SK-N-SH treated with all-trans-retinoic acid at 6 μM for 48 hours (cell line): ENCODE measurements at regions not wholly inside any gene's neighbourhood (a gene's known extent, or its start where the extent isn't known, plus 50 kb on each side); places are given as distances from the start of the nearest gene placed in this dataset.

Experiments used
- ATAC-seq: fragments of 200-7000 bp; cut with Tn5 transposase; 3 replicates; pipeline ENCODE4 v1.9.1; 2020; ENCODE audit warnings: mild to moderate bottlenecking, moderate library complexity
- ARNTL ChIP-seq: fragments of 450-650 bp; formaldehyde crosslinking; IDR thresholded peaks from 2 replicates; pipeline ENCODE4 v1.5.0; 2020; ENCODE audit warnings: low read depth, mild to moderate bottlenecking, moderate library complexity, borderline replicate concordance
- BACH2 ChIP-seq: fragments of 250-450 bp; sonication (Bioruptor Pico); IDR thresholded peaks from 2 replicates; pipeline ENCODE4 v1.9.0; 2021; ENCODE audit warnings: mild to moderate bottlenecking, borderline replicate concordance
- ESRRG ChIP-seq: fragments of 250-450 bp; sonication (Bioruptor Pico); IDR thresholded peaks from 2 replicates; pipeline ENCODE4 v1.6.1; 2021; ENCODE audit warnings: mild to moderate bottlenecking
- GLIS3 ChIP-seq: fragments of 250-450 bp; sonication (Bioruptor Pico); IDR thresholded peaks from 2 replicates; pipeline ENCODE4 v1.5.0; 2020; ENCODE audit warnings: mild to moderate bottlenecking, moderate library complexity
- ISL1 ChIP-seq: fragments of 250-450 bp; sonication (Bioruptor Pico); IDR thresholded peaks from 2 replicates; pipeline ENCODE4 v2.1.2; 2022; ENCODE audit warnings: mild to moderate bottlenecking, moderate library complexity
- PPARA ChIP-seq: fragments of 250-450 bp; sonication (Bioruptor Pico); IDR thresholded peaks from 2 replicates; pipeline ENCODE4 v1.5.0; 2020; ENCODE audit warnings: mild to moderate bottlenecking, borderline replicate concordance
- RARB ChIP-seq: fragments of 250-450 bp; sonication (Bioruptor Pico); IDR thresholded peaks from 2 replicates; pipeline ENCODE4 v1.8.0; 2021; ENCODE audit warnings: mild to moderate bottlenecking, moderate library complexity
- SNAI2 ChIP-seq: fragments of 250-450 bp; sonication (Bioruptor Pico); IDR thresholded peaks from 2 replicates; pipeline ENCODE4 v1.5.0; 2020; ENCODE audit warnings: mild to moderate bottlenecking, moderate library complexity
- TCF4 ChIP-seq: fragments of 250-450 bp; sonication (Bioruptor Pico); IDR thresholded peaks from 2 replicates; pipeline ENCODE4 v1.8.0; 2021; ENCODE audit warnings: mild to moderate bottlenecking, moderate library complexity, borderline replicate concordance
- TOX ChIP-seq: fragments of 250-450 bp; sonication (Bioruptor Pico); IDR thresholded peaks from 2 replicates; pipeline ENCODE4 v1.8.0; 2021; ENCODE audit warnings: mild to moderate bottlenecking, moderate library complexity, borderline replicate concordance
- ZC3H10 ChIP-seq: fragments of 250-450 bp; sonication (Bioruptor Pico); IDR thresholded peaks from 2 replicates; pipeline ENCODE4 v1.5.1; 2021; ENCODE audit warnings: mild to moderate bottlenecking, moderate library complexity
- ZFP3 ChIP-seq: fragments of 250-450 bp; sonication (Bioruptor Pico); IDR thresholded peaks from 2 replicates; pipeline ENCODE4 v1.5.0; 2020; ENCODE audit warnings: mild to moderate bottlenecking, moderate library complexity
- ZFP30 ChIP-seq: fragments of 450-650 bp; formaldehyde crosslinking; IDR thresholded peaks from 2 replicates; pipeline ENCODE4 v1.5.0; 2022; ENCODE audit warnings: mild to moderate bottlenecking, moderate library complexity
- ZNF565 ChIP-seq: fragments of 450-650 bp; formaldehyde crosslinking; conservative IDR thresholded peaks from 2 replicates; pipeline ENCODE4 v1.5.0; 2020; ENCODE audit warnings: low read depth, mild to moderate bottlenecking, moderate library complexity
- ZNF70 ChIP-seq: fragments of 450-650 bp; formaldehyde crosslinking; IDR thresholded peaks from 2 replicates; pipeline ENCODE4 v1.5.0; 2020; ENCODE audit warnings: mild to moderate bottlenecking, moderate library complexity
- ZNF8 ChIP-seq: fragments of 450-650 bp; formaldehyde crosslinking; IDR thresholded peaks from 2 replicates; pipeline ENCODE4 v1.5.0; 2020; ENCODE audit warnings: mild to moderate bottlenecking, moderate library complexity
- TF ChIP-seq, protein P1 (sequence below): fragments of 250-450 bp; sonication (Bioruptor Pico); IDR thresholded peaks from 2 replicates; pipeline ENCODE4 v1.5.1; 2020; ENCODE audit warnings: low read depth, mild to moderate bottlenecking, moderate library complexity
- TF ChIP-seq, protein P2 (sequence below): fragments of 250-450 bp; sonication (Bioruptor Pico); IDR thresholded peaks from 2 replicates; pipeline ENCODE4 v1.5.1; 2021; ENCODE audit warnings: mild to moderate bottlenecking, moderate library complexity
- TF ChIP-seq, protein P3 (sequence below): fragments of 250-450 bp; sonication (Bioruptor Pico); IDR thresholded peaks from 2 replicates; pipeline ENCODE4 v1.8.0; 2021; ENCODE audit warnings: low read depth, mild to moderate bottlenecking, moderate library complexity, borderline replicate concordance
- TF ChIP-seq, protein P4 (sequence below): fragments of 250-450 bp; sonication (Bioruptor Pico); IDR thresholded peaks from 2 replicates; pipeline ENCODE4 v1.8.0; 2020; ENCODE audit warnings: mild to moderate bottlenecking, moderate library complexity, borderline replicate concordance
- TF ChIP-seq, protein P5 (sequence below): fragments of 250-450 bp; sonication (Bioruptor Pico); IDR thresholded peaks from 2 replicates; pipeline ENCODE4 v1.5.0; 2020; ENCODE audit warnings: mild to moderate bottlenecking, moderate library complexity

DNA sequence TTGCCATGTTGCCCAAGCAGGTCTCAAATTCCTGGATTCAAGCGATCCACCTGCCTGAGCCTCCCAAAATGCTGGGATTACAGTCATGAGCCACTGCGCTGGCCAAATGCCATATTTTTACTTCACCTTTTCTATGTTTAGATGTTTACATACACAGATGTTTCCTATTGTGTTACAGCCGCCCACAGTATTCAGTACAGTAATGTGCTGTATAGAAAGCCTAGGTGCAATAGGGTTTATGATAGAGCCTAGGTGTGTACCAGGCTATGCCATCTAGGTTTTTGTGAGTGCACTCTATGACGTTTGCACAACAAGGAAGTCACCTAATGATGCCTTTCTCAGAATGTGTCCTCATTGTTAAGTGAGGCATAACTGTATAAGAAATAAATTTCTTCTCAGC, 153.4 kb downstream of the CHRM3 start:
- no peak for ATAC-seq
- TF ChIP-seq PPARA (CRISPR knock-in tag) (no peak), SNAI2 (CRISPR knock-in tag) (no peak), ZFP30 (no peak), RARB (CRISPR knock-in tag) (no peak), ESRRG (CRISPR knock-in tag) (no peak), TCF4 (no peak), ARNTL (CRISPR knock-in tag) (no peak), ZNF8 (CRISPR knock-in tag) (no peak), ISL1 (CRISPR knock-in tag) (no peak), GLIS3 (CRISPR knock-in tag) (no peak), BACH2 (CRISPR knock-in tag) (no peak), ZNF565 (CRISPR knock-in tag) (no peak), ZFP3 (CRISPR knock-in tag) (no peak)
- TF ChIP-seq, protein P1, sequence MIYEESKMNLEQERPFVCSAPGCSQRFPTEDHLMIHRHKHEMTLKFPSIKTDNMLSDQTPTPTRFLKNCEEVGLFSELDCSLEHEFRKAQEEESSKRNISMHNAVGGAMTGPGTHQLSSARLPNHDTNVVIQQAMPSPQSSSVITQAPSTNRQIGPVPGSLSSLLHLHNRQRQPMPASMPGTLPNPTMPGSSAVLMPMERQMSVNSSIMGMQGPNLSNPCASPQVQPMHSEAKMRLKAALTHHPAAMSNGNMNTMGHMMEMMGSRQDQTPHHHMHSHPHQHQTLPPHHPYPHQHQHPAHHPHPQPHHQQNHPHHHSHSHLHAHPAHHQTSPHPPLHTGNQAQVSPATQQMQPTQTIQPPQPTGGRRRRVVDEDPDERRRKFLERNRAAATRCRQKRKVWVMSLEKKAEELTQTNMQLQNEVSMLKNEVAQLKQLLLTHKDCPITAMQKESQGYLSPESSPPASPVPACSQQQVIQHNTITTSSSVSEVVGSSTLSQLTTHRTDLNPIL (CRISPR knock-in tag), result no peak
- TF ChIP-seq, protein P2, sequence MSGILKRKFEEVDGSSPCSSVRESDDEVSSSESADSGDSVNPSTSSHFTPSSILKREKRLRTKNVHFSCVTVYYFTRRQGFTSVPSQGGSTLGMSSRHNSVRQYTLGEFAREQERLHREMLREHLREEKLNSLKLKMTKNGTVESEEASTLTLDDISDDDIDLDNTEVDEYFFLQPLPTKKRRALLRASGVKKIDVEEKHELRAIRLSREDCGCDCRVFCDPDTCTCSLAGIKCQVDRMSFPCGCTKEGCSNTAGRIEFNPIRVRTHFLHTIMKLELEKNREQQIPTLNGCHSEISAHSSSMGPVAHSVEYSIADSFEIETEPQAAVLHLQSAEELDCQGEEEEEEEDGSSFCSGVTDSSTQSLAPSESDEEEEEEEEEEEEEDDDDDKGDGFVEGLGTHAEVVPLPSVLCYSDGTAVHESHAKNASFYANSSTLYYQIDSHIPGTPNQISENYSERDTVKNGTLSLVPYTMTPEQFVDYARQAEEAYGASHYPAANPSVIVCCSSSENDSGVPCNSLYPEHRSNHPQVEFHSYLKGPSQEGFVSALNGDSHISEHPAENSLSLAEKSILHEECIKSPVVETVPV (CRISPR knock-in tag), result no peak
- TF ChIP-seq, protein P3, sequence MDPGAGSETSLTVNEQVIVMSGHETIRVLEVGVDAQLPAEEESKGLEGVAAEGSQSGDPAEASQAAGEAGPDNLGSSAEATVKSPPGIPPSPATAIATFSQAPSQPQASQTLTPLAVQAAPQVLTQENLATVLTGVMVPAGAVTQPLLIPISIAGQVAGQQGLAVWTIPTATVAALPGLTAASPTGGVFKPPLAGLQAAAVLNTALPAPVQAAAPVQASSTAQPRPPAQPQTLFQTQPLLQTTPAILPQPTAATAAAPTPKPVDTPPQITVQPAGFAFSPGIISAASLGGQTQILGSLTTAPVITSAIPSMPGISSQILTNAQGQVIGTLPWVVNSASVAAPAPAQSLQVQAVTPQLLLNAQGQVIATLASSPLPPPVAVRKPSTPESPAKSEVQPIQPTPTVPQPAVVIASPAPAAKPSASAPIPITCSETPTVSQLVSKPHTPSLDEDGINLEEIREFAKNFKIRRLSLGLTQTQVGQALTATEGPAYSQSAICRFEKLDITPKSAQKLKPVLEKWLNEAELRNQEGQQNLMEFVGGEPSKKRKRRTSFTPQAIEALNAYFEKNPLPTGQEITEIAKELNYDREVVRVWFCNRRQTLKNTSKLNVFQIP (CRISPR knock-in tag), result no peak
- TF ChIP-seq, protein P4, sequence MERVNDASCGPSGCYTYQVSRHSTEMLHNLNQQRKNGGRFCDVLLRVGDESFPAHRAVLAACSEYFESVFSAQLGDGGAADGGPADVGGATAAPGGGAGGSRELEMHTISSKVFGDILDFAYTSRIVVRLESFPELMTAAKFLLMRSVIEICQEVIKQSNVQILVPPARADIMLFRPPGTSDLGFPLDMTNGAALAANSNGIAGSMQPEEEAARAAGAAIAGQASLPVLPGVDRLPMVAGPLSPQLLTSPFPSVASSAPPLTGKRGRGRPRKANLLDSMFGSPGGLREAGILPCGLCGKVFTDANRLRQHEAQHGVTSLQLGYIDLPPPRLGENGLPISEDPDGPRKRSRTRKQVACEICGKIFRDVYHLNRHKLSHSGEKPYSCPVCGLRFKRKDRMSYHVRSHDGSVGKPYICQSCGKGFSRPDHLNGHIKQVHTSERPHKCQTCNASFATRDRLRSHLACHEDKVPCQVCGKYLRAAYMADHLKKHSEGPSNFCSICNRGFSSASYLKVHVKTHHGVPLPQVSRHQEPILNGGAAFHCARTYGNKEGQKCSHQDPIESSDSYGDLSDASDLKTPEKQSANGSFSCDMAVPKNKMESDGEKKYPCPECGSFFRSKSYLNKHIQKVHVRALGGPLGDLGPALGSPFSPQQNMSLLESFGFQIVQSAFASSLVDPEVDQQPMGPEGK (CRISPR knock-in tag), result no peak
- TF ChIP-seq, all 23 proteins: peak for 0

DNA sequence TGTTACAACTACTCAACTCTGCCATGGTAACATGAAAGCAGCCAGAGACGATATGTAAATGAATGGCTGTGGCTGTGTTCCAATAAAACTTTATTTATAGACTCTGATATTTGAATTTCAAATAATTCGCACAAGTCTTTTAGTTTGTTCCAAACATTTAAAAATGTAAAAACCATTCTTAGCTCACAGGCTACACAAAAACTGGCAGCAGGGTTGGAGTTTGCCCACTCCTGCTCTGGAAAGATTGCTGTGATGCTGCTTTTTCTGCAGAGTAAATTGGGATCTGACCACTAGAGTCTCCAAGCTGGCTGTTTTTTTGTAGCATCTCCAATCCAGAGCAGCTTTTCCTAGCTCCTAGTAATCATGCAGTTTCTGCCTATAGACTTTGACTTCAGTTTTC, 157.5 kb downstream of the CHRM3 start:
- TF ChIP-seq ZNF70 (no peak), BACH2 (CRISPR knock-in tag) (no peak), ZC3H10 (CRISPR knock-in tag) (no peak), TOX (no peak), TCF4 (no peak), ESRRG (CRISPR knock-in tag) (no peak), ARNTL (CRISPR knock-in tag) (no peak), ZFP30 (no peak), ZNF8 (CRISPR knock-in tag) (no peak), SNAI2 (CRISPR knock-in tag) (no peak), ISL1 (CRISPR knock-in tag) (no peak)
- TF ChIP-seq, protein P5, sequence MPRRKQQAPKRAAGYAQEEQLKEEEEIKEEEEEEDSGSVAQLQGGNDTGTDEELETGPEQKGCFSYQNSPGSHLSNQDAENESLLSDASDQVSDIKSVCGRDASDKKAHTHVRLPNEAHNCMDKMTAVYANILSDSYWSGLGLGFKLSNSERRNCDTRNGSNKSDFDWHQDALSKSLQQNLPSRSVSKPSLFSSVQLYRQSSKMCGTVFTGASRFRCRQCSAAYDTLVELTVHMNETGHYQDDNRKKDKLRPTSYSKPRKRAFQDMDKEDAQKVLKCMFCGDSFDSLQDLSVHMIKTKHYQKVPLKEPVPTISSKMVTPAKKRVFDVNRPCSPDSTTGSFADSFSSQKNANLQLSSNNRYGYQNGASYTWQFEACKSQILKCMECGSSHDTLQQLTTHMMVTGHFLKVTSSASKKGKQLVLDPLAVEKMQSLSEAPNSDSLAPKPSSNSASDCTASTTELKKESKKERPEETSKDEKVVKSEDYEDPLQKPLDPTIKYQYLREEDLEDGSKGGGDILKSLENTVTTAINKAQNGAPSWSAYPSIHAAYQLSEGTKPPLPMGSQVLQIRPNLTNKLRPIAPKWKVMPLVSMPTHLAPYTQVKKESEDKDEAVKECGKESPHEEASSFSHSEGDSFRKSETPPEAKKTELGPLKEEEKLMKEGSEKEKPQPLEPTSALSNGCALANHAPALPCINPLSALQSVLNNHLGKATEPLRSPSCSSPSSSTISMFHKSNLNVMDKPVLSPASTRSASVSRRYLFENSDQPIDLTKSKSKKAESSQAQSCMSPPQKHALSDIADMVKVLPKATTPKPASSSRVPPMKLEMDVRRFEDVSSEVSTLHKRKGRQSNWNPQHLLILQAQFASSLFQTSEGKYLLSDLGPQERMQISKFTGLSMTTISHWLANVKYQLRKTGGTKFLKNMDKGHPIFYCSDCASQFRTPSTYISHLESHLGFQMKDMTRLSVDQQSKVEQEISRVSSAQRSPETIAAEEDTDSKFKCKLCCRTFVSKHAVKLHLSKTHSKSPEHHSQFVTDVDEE (CRISPR knock-in tag), result no peak
- TF ChIP-seq, protein P2 (CRISPR knock-in tag), result no peak
- TF ChIP-seq, protein P3 (CRISPR knock-in tag), result no peak
- TF ChIP-seq, protein P4 (CRISPR knock-in tag), result no peak
- ATAC-seq, result no peak
